ENCODE measurements at regions not wholly inside any gene's neighbourhood (a gene's known extent, or its start where the extent isn't known, plus 50 kb on each side); places are given as distances from the start of the nearest gene placed in this dataset.

DNA sequence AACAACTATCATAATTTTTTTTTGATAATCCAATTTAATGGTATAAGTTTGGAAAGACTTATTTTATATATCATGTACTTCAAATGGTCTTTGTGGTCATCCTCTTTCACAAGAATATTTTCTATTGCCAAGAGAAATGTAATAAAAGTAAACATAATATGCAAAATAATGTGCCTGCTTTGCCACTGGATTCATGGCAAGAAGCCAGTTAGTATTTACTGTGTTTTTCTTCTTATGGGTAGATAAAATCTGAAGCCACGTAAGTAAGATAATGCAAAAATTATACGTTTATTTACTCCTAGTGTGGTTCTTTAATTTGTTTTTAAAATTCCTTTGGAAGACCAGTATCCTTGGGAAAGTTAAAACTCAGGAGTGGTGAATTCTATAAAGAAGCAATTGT lies 258.5 kb downstream of the ARL4A start:
- Histone ChIP-seq H3K4me2 (ENCODE audit: low read depth, low read length) (no peak overlapping the region), H2AFZ (ENCODE audit: low read length) (no peak overlapping the region), H3F3A (ENCODE audit: insufficient read depth, low read length) (no peaks in the 10 kb centered on the region), H4K20me1 (ENCODE audit: insufficient read depth, low read length) (no peaks in the 10 kb centered on the region), H3K27me3 (replicated peaks; ENCODE audit: insufficient read depth, low read length) (no peaks in the 10 kb centered on the region), H3K9me3 (replicated peaks; ENCODE audit: insufficient read depth, low read length) (no peaks in the 10 kb centered on the region), H3K9ac (ENCODE audit: low read length) (no peak overlapping the region), H3K79me2 (ENCODE audit: low read length) (no peaks in the 10 kb centered on the region), H3K4me1 (ENCODE audit: low read length) (no peaks in the 10 kb centered on the region), H3K9me2 (replicated peaks; ENCODE audit: insufficient read depth, low read length) (no peaks in the 10 kb centered on the region), H3K36me3 (replicated peaks; ENCODE audit: insufficient read depth, low read length) (no peaks in the 10 kb centered on the region), H3K27ac (ENCODE audit: low read length) (no peak overlapping the region), H3K4me3 (ENCODE audit: low read length) (no peak overlapping the region)
- TF ChIP-seq, protein P1, sequence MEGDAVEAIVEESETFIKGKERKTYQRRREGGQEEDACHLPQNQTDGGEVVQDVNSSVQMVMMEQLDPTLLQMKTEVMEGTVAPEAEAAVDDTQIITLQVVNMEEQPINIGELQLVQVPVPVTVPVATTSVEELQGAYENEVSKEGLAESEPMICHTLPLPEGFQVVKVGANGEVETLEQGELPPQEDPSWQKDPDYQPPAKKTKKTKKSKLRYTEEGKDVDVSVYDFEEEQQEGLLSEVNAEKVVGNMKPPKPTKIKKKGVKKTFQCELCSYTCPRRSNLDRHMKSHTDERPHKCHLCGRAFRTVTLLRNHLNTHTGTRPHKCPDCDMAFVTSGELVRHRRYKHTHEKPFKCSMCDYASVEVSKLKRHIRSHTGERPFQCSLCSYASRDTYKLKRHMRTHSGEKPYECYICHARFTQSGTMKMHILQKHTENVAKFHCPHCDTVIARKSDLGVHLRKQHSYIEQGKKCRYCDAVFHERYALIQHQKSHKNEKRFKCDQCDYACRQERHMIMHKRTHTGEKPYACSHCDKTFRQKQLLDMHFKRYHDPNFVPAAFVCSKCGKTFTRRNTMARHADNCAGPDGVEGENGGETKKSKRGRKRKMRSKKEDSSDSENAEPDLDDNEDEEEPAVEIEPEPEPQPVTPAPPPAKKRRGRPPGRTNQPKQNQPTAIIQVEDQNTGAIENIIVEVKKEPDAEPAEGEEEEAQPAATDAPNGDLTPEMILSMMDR (IDR thresholded peaks at IDR 0.05; ENCODE audit: low read length): no peak
- TF ChIP-seq EZH2 (optimal IDR thresholded peaks at IDR 0.05; ENCODE audit: low read depth, low read length): no peak
- no peak for TF ChIP-seq EZH2phosphoT487 (IDR thresholded peaks at IDR 0.05; ENCODE audit: low read length)
- DNase-seq: no peak

GRCh38 chr7:12947465-12947864 lies 260.0 kb downstream of the ARL4A start:
- TF ChIP-seq EZH2 (optimal IDR thresholded peaks at IDR 0.05; ENCODE audit: low read depth, low read length) (no peak), EZH2phosphoT487 (IDR thresholded peaks at IDR 0.05; ENCODE audit: low read length) (no peak)
- TF ChIP-seq, protein P1 (IDR thresholded peaks at IDR 0.05; ENCODE audit: low read length): no peak
- no peaks in the 10 kb centered on the region for H3K27me3 ChIP-seq (replicated peaks; ENCODE audit: insufficient read depth, low read length)
- no peak overlapping the region for H3K4me2 ChIP-seq (ENCODE audit: low read depth, low read length)
- no peaks in the 10 kb centered on the region for H3K9me2 ChIP-seq (replicated peaks; ENCODE audit: insufficient read depth, low read length)
- H4K20me1 ChIP-seq (ENCODE audit: insufficient read depth, low read length): no peaks in the 10 kb centered on the region
- no peak overlapping the region for H3K27ac ChIP-seq (ENCODE audit: low read length)
- H2AFZ ChIP-seq (ENCODE audit: low read length): no peak overlapping the region
- H3K9ac ChIP-seq (ENCODE audit: low read length): no peak overlapping the region
- no peak overlapping the region for H3K4me3 ChIP-seq (ENCODE audit: low read length)
- no peaks in the 10 kb centered on the region for H3F3A ChIP-seq (ENCODE audit: insufficient read depth, low read length)
- no peaks in the 10 kb centered on the region for H3K36me3 ChIP-seq (replicated peaks; ENCODE audit: insufficient read depth, low read length)
- no peak for DNase-seq
- no peaks in the 10 kb centered on the region for H3K4me1 ChIP-seq (ENCODE audit: low read length)
- no peaks in the 10 kb centered on the region for H3K79me2 ChIP-seq (ENCODE audit: low read length)
- H3K9me3 ChIP-seq (replicated peaks; ENCODE audit: insufficient read depth, low read length): no peaks in the 10 kb centered on the region

- no peaks in the 10 kb centered on the region for H3F3A ChIP-seq (ENCODE audit: insufficient read depth, low read length)
- no peaks in the 10 kb centered on the region for H3K4me1 ChIP-seq (ENCODE audit: low read length)
- H3K4me2 ChIP-seq (ENCODE audit: low read depth, low read length): no peak overlapping the region
- no peaks in the 10 kb centered on the region for H3K9me2 ChIP-seq (replicated peaks; ENCODE audit: insufficient read depth, low read length)
- no peak for TF ChIP-seq EZH2 (optimal IDR thresholded peaks at IDR 0.05; ENCODE audit: low read depth, low read length)
- TF ChIP-seq, protein P1 (IDR thresholded peaks at IDR 0.05; ENCODE audit: low read length): no peak
- TF ChIP-seq EZH2phosphoT487 (IDR thresholded peaks at IDR 0.05; ENCODE audit: low read length): no peak
- no peaks in the 10 kb centered on the region for H3K36me3 ChIP-seq (replicated peaks; ENCODE audit: insufficient read depth, low read length)
- DNase-seq: no peak
- no peak overlapping the region for H3K27ac ChIP-seq (ENCODE audit: low read length)
- no peak overlapping the region for H3K4me3 ChIP-seq (ENCODE audit: low read length)
- H3K79me2 ChIP-seq (ENCODE audit: low read length): no peaks in the 10 kb centered on the region
- H3K9ac ChIP-seq (ENCODE audit: low read length): no peak overlapping the region
- no peaks in the 10 kb centered on the region for H3K27me3 ChIP-seq (replicated peaks; ENCODE audit: insufficient read depth, low read length)
- H2AFZ ChIP-seq (ENCODE audit: low read length): no peak overlapping the region
- no peaks in the 10 kb centered on the region for H4K20me1 ChIP-seq (ENCODE audit: insufficient read depth, low read length)
- no peaks in the 10 kb centered on the region for H3K9me3 ChIP-seq (replicated peaks; ENCODE audit: insufficient read depth, low read length)
Measured at GRCh38 chr7:12949060-12949931, 261.9 kb downstream of the ARL4A start.
